ENCODE measurements at regions not wholly inside any gene's neighbourhood (a gene's known extent, or its start where the extent isn't known, plus 50 kb on each side); places are given as distances from the start of the nearest gene placed in this dataset.

DNA sequence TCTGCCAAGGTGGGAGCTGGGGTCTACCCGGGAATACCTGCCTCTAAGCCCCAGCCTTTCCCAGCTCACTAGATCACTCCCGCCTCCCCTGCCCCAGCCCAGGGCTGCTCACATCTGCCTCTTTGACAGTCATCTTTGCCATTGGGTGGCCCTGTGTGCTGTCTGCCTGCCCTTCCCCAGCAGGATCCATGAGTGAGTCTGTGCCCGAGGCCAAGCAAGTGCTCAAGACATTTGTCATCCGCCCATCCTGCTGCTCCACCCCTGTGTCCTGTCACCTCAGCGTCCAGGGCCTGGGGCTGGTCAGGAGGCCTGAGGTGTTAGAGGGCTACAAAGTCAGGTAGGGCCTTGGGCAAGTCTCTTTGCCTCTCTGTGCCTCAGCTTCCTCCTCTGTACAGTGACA, 89.4 kb downstream of the LSM3 start:
- TF ChIP-seq YY1 (IDR thresholded peaks at IDR 0.05; ENCODE audit: insufficient read depth, insufficient read length) = no peak
- no peak for TF ChIP-seq ZNF274 (IDR thresholded peaks at IDR 0.05; ENCODE audit: low read depth, low read length)
- TF ChIP-seq SUZ12 (IDR thresholded peaks at IDR 0.05; ENCODE audit: extremely low read depth, insufficient read depth, insufficient read length) = no peak
